Tibial artery (tissue), 4 donors: ENCODE measurements at regions not wholly inside any gene's neighbourhood (a gene's known extent, or its start where the extent isn't known, plus 50 kb on each side); places are given as distances from the start of the nearest gene placed in this dataset.

Experiments used
- DNase-seq, 2 donors: peaks; one replicate each; pipeline ENCODE4 v3.0.0-alpha.2; 2019
- H3K27ac ChIP-seq, 2 donors: fragments of 200-600 bp; sonication (generic) in 1 of 2; 1 replicate in 1 of 2; 2 replicates in 1 of 2; pipeline ENCODE4 v1.5.1; 2018 to 2019; ENCODE audit warnings: mild to moderate bottlenecking in 1 of 2
- H3K27me3 ChIP-seq, 2 donors: fragments of 200-600 bp; sonication (generic) in 1 of 2; one replicate each; pipeline versions ENCODE4 v1.5.1 to v1.6.0; 2016 to 2019
- H3K36me3 ChIP-seq, 3 donors: fragments of 200-600 bp; sonication (generic) in 2 of 3; one replicate each; pipeline ENCODE4 v1.5.1; 2016 to 2019; ENCODE audit warnings: mild to moderate bottlenecking in 2 of 3
- H3K4me1 ChIP-seq, 4 donors: fragments of 200-600 bp; sonication (generic) in 2 of 4; 1 replicate in 3 of 4; 2 replicates in 1 of 4; pipeline ENCODE4 v1.5.1; 2016 to 2019
- H3K4me3 ChIP-seq, 2 donors: fragments of 200-600 bp; sonication (generic) in 1 of 2; 1 replicate in 1 of 2; 2 replicates in 1 of 2; pipeline ENCODE4 v1.5.1; 2018 to 2019; ENCODE audit warnings: mild to moderate bottlenecking in 2 of 2
- H3K9me3 ChIP-seq, 3 donors: fragments of 200-600 bp; sonication (generic) in 1 of 3; one replicate each; pipeline ENCODE4 v1.5.1; 2016 to 2019
- CTCF ChIP-seq, 2 experiments: fragments of 200-600 bp in 1 of 2; fragments of 450-650 bp in 1 of 2; IDR thresholded peaks; one replicate each; pipeline ENCODE4 v1.5.1; 2017 to 2019; ENCODE audit warnings: antibody characterized with exemption in 2 of 2, mild to moderate bottlenecking in 1 of 2, moderate library complexity in 1 of 2
- intact Hi-C: fragments of 100-400 bp; cut with DNase I; formaldehyde crosslinking; loops from one replicate; pipeline ENCODE4 v1.15.0; 2023; ENCODE audit warnings: low total_unique reads

GRCh38 chr2:16109368-16109820, 169.0 kb downstream of the MYCN start:
- intact Hi-C loops: no loop called here
- TF ChIP-seq CTCF (IDR thresholded peaks at IDR 0.05): no peak
- no peaks in the 10 kb centered on the region for H3K9me3 ChIP-seq
- no peak overlapping the region for H3K4me3 ChIP-seq
- no peak for DNase-seq
- no peaks in the 10 kb centered on the region for H3K36me3 ChIP-seq
- no peaks in the 10 kb centered on the region for H3K4me1 ChIP-seq
- H3K27me3 ChIP-seq: peaks cover 0 to 23% of the 10 kb centered on the region in 2 donors
- H3K27ac ChIP-seq: no peak overlapping the region

- intact Hi-C loops: no loop called here
- TF ChIP-seq CTCF (IDR thresholded peaks at IDR 0.05): no peak
- H3K4me3 ChIP-seq: no peak overlapping the region
- H3K9me3 ChIP-seq: no peaks in the 10 kb centered on the region
- H3K36me3 ChIP-seq: no peaks in the 10 kb centered on the region
- H3K27ac ChIP-seq: no peak overlapping the region
- H3K27me3 ChIP-seq: peaks cover 0 to 35% of the 10 kb centered on the region in 2 donors
- no peaks in the 10 kb centered on the region for H3K4me1 ChIP-seq
- DNase-seq: no peak
Measured at GRCh38 chr2:16107246-16107645, 166.9 kb downstream of the MYCN start.

GRCh38 chr2:16106619-16107018, 166.3 kb downstream of the MYCN start:
- H3K9me3 ChIP-seq: no peaks in the 10 kb centered on the region
- H3K27ac ChIP-seq: no peak overlapping the region
- no peaks in the 10 kb centered on the region for H3K36me3 ChIP-seq
- DNase-seq: no peak
- no peaks in the 10 kb centered on the region for H3K4me1 ChIP-seq
- H3K4me3 ChIP-seq: no peak overlapping the region
- intact Hi-C loops: no loop called here
- H3K27me3 ChIP-seq: peaks cover 0 to 38% of the 10 kb centered on the region in 2 donors
- no peak for TF ChIP-seq CTCF (IDR thresholded peaks at IDR 0.05)

- H3K4me1 ChIP-seq: no peaks in the 10 kb centered on the region
- intact Hi-C loops: no loop called here
- H3K4me3 ChIP-seq: no peak overlapping the region
- no peak for DNase-seq
- peaks cover 0 to 38% of the 10 kb centered on the region in 2 donors for H3K27me3 ChIP-seq
- H3K27ac ChIP-seq: no peak overlapping the region
- H3K36me3 ChIP-seq: no peaks in the 10 kb centered on the region
- H3K9me3 ChIP-seq: no peaks in the 10 kb centered on the region
- no peak for TF ChIP-seq CTCF (IDR thresholded peaks at IDR 0.05)
Measured at GRCh38 chr2:16105669-16106281, 165.4 kb downstream of the MYCN start.

GRCh38 chr2:16104949-16105668, 164.8 kb downstream of the MYCN start:
- peaks cover 0 to 38% of the 10 kb centered on the region in 2 donors for H3K27me3 ChIP-seq
- no peak for DNase-seq
- no peak overlapping the region for H3K4me3 ChIP-seq
- no peaks in the 10 kb centered on the region for H3K4me1 ChIP-seq
- no peaks in the 10 kb centered on the region for H3K36me3 ChIP-seq
- intact Hi-C loops: no loop called here
- no peak overlapping the region for H3K27ac ChIP-seq
- no peaks in the 10 kb centered on the region for H3K9me3 ChIP-seq
- no peak for TF ChIP-seq CTCF (IDR thresholded peaks at IDR 0.05)
